GM12878 (cell line): ENCODE measurements at regions not wholly inside any gene's neighbourhood (a gene's known extent, or its start where the extent isn't known, plus 50 kb on each side); places are given as distances from the start of the nearest gene placed in this dataset.

Experiments used
- ASH2L ChIP-seq: fragments of 300-600, 200-600 bp; sonication (generic); IDR thresholded peaks from 2 replicates; pipeline ENCODE4 v1.6.1; 2017; ENCODE audit warnings: low read depth, mild to moderate bottlenecking, borderline replicate concordance
- EP300 ChIP-seq, 2 experiments: fragments of 150-350 bp in 1 of 2; IDR thresholded peaks; 2 replicates each; pipeline ENCODE4 v1.6.1; 2011 to 2012; ENCODE audit warnings: low read depth in 2 of 2, low read length in 2 of 2, borderline replicate concordance in 1 of 2, improper control_type of control experiment in 1 of 2, inconsistent platforms in 1 of 2; ENCODE audit not compliant: control insufficient read depth in 1 of 2
- KAT2A ChIP-seq: conservative IDR thresholded peaks from 2 replicates; pipeline ENCODE4 v1.6.1; 2011; ENCODE audit warnings: low read depth, low read length; ENCODE audit not compliant: control insufficient read depth
- KDM1A ChIP-seq: fragments of 200-600 bp; sonication (generic); IDR thresholded peaks from 2 replicates; pipeline ENCODE4 v1.6.1; 2016; ENCODE audit warnings: borderline replicate concordance
- NFXL1 ChIP-seq: fragments of 450-650 bp; IDR thresholded peaks from 2 replicates; pipeline ENCODE4 v1.6.1; 2017; ENCODE audit warnings: antibody characterized with exemption, mild to moderate bottlenecking, borderline replicate concordance
- POLR2AphosphoS5 ChIP-seq: IDR thresholded peaks from 2 replicates; pipeline ENCODE4 v1.6.1; 2011; ENCODE audit warnings: mild to moderate bottlenecking, low read length, inconsistent platforms
- SMC3 ChIP-seq: IDR thresholded peaks from 2 replicates; pipeline ENCODE4 v1.6.1; 2011; ENCODE audit warnings: low read length, improper control_type of control experiment, borderline replicate concordance
- TF ChIP-seq, protein P1 (sequence below), 3 experiments: IDR thresholded peaks in 2 of 3; conservative IDR thresholded peaks in 1 of 3; 2 replicates each; pipeline ENCODE4 v1.5.1; 2011; ENCODE audit warnings: low read depth in 3 of 3, low read length in 3 of 3, mild to moderate bottlenecking in 3 of 3, control low read depth in 2 of 3, moderate library complexity in 2 of 3, inconsistent platforms in 1 of 3, mixed read lengths in 1 of 3; ENCODE audit not compliant: control insufficient read depth in 2 of 3, insufficient read depth in 1 of 3; ENCODE audit errors: extremely low read depth in 1 of 3
- TF ChIP-seq, protein P2 (sequence below): IDR thresholded peaks from 2 replicates; pipeline ENCODE4 v1.6.1; 2012; ENCODE audit warnings: low read length, inconsistent platforms

- TF ChIP-seq NFXL1 (no peak), SMC3 (no peak), EP300 (IDR thresholded peaks at IDR 0.05; ENCODE audit: borderline replicate concordance in 1 of 2, control insufficient read depth in 1 of 2, low read depth in 2 of 2, low read length in 2 of 2) (no peak), ASH2L (no peak), POLR2AphosphoS5 (no peak), KDM1A (no peak), KAT2A (no peak)
- TF ChIP-seq, protein P1, sequence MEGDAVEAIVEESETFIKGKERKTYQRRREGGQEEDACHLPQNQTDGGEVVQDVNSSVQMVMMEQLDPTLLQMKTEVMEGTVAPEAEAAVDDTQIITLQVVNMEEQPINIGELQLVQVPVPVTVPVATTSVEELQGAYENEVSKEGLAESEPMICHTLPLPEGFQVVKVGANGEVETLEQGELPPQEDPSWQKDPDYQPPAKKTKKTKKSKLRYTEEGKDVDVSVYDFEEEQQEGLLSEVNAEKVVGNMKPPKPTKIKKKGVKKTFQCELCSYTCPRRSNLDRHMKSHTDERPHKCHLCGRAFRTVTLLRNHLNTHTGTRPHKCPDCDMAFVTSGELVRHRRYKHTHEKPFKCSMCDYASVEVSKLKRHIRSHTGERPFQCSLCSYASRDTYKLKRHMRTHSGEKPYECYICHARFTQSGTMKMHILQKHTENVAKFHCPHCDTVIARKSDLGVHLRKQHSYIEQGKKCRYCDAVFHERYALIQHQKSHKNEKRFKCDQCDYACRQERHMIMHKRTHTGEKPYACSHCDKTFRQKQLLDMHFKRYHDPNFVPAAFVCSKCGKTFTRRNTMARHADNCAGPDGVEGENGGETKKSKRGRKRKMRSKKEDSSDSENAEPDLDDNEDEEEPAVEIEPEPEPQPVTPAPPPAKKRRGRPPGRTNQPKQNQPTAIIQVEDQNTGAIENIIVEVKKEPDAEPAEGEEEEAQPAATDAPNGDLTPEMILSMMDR (IDR thresholded peaks at IDR 0.05 in 2 of 3, conservative IDR thresholded peaks at IDR 0.05 in 1 of 3; ENCODE audit: control insufficient read depth in 2 of 3, extremely low read depth in 1 of 3, insufficient read depth in 1 of 3, low read depth in 3 of 3, low read length in 3 of 3) = no peak
- TF ChIP-seq, protein P2, sequence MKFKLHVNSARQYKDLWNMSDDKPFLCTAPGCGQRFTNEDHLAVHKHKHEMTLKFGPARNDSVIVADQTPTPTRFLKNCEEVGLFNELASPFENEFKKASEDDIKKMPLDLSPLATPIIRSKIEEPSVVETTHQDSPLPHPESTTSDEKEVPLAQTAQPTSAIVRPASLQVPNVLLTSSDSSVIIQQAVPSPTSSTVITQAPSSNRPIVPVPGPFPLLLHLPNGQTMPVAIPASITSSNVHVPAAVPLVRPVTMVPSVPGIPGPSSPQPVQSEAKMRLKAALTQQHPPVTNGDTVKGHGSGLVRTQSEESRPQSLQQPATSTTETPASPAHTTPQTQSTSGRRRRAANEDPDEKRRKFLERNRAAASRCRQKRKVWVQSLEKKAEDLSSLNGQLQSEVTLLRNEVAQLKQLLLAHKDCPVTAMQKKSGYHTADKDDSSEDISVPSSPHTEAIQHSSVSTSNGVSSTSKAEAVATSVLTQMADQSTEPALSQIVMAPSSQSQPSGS = no peak
Measured at GRCh38 chr6:40124924-40125323, 190.7 kb upstream of the MOCS1 start.
